ENCODE measurements at regions not wholly inside any gene's neighbourhood (a gene's known extent, or its start where the extent isn't known, plus 50 kb on each side); places are given as distances from the start of the nearest gene placed in this dataset.

DNA sequence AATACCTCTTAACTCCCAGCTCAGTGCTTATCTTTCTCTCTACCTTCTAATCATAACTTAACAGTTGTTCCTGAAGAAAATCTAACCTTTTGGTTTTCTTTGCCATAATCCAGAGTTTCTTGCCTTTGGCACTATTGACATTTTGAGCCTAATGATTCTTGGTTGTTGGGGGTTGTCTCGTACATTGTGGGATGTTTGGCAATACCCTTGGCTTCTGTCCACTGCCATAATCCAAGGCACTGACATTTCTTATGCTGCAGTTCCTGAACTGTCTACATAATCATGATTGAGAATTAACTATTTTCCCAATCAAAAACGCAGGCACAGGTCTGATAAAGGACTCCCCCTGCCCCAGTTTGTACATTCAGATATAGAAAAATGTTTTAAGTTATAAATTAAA, 203.2 kb upstream of the MEX3C start:
- TF ChIP-seq CTCF (conservative IDR thresholded peaks at IDR 0.05; ENCODE audit: low read depth, low read length) (no peak), EZH2phosphoT487 (IDR thresholded peaks at IDR 0.05; ENCODE audit: borderline replicate concordance, low read length) (no peak)
